GM21576 (cell line): ENCODE measurements at regions not wholly inside any gene's neighbourhood (a gene's known extent, or its start where the extent isn't known, plus 50 kb on each side); places are given as distances from the start of the nearest gene placed in this dataset.
"Not testable (repeated sequence)": the region's sequence is repeated elsewhere in the genome, so short reads cannot be mapped to it uniquely, and the experiment has no call there.

ENCODE experiments used
- ATAC-seq: cut with Tn5 transposase; IDR thresholded peaks from one replicate; pipeline ENCODE4 v1.9.1; 2021; ENCODE audit warnings: mild to moderate bottlenecking, moderate library complexity; ENCODE audit not compliant: unreplicated experiment

- no peak for ATAC-seq
Observed at GRCh38 chr1:73772941-73773340, 425.0 kb downstream of the LRRIQ3 start.

- no peak for ATAC-seq
Observed at GRCh38 chr1:73771396-73771795, 426.6 kb downstream of the LRRIQ3 start.

- no peak for ATAC-seq
Observed at GRCh38 chr1:73770109-73770905, 427.7 kb downstream of the LRRIQ3 start.

- no peak for ATAC-seq
Observed at GRCh38 chr1:73766786-73767348, 431.1 kb downstream of the LRRIQ3 start.

GRCh38 chr1:73765551-73766233 is 432.3 kb downstream of the LRRIQ3 start:
- ATAC-seq, result no peak

GRCh38 chr1:73761559-73761958 is 436.4 kb downstream of the LRRIQ3 start:
- no peak for ATAC-seq

GRCh38 chr1:73759011-73759410 is 439.0 kb downstream of the LRRIQ3 start:
- no peak for ATAC-seq

- ATAC-seq, result no peak
Observed at GRCh38 chr1:73756817-73757216, 441.2 kb downstream of the LRRIQ3 start.

- no peak for ATAC-seq
Observed at GRCh38 chr1:73755649-73756048, 442.3 kb downstream of the LRRIQ3 start.

GRCh38 chr1:73749996-73750395 is 448.0 kb downstream of the LRRIQ3 start:
- ATAC-seq, result no peak

GRCh38 chr1:73744985-73745384 is 453.0 kb downstream of the LRRIQ3 start:
- no peak for ATAC-seq

- ATAC-seq, result no peak
Observed at GRCh38 chr1:73736125-73736524, 461.9 kb downstream of the LRRIQ3 start.

GRCh38 chr1:73727036-73727435 is 470.9 kb downstream of the LRRIQ3 start:
- ATAC-seq, result no peak

GRCh38 chr1:73722055-73722454 is 475.9 kb downstream of the LRRIQ3 start:
- no peak for ATAC-seq

- no peak for ATAC-seq
Observed at GRCh38 chr1:73717976-73718375, 480.0 kb downstream of the LRRIQ3 start.

- ATAC-seq, result no peak
Observed at GRCh38 chr1:73711089-73711488, 486.9 kb downstream of the LRRIQ3 start.

- ATAC-seq, result no peak
Observed at GRCh38 chr1:73701826-73702225, 496.1 kb downstream of the LRRIQ3 start.

- ATAC-seq, result no peak
Observed at GRCh38 chr1:73676186-73676585, 521.8 kb downstream of the LRRIQ3 start.

- ATAC-seq, result peak; percentile 69
Observed at GRCh38 chr1:73674945-73675561, 522.9 kb downstream of the LRRIQ3 start.

- no peak for ATAC-seq
Observed at GRCh38 chr1:73673971-73674370, 524.0 kb downstream of the LRRIQ3 start.

GRCh38 chr1:73671530-73671929 is 526.4 kb downstream of the LRRIQ3 start:
- no peak for ATAC-seq

GRCh38 chr1:73667959-73668358 is 530.0 kb downstream of the LRRIQ3 start:
- not testable (repeated sequence) for ATAC-seq
